Peyer's patch (tissue), 4 donors: ENCODE measurements at regions not wholly inside any gene's neighbourhood (a gene's known extent, or its start where the extent isn't known, plus 50 kb on each side); places are given as distances from the start of the nearest gene placed in this dataset.

ENCODE experiments used
- DNase-seq, 3 donors: peaks; one replicate each; pipeline ENCODE4 v3.0.0-alpha.2; 2017 to 2019
- H3K27ac ChIP-seq, 4 donors: fragments of 200-600 bp; sonication (generic); one replicate each; pipeline ENCODE4 v1.5.1; 2016 to 2019
- H3K27me3 ChIP-seq, 2 donors: fragments of 200-600 bp; sonication (generic); one replicate each; pipeline ENCODE4 v1.5.1; 2019
- H3K36me3 ChIP-seq, 3 donors: fragments of 200-600 bp; sonication (generic); one replicate each; pipeline ENCODE4 v1.5.1; 2016 to 2019
- H3K4me1 ChIP-seq, 4 donors: fragments of 200-600 bp; sonication (generic); one replicate each; pipeline ENCODE4 v1.5.1; 2016 to 2019
- H3K4me3 ChIP-seq, 4 donors: fragments of 200-600 bp; sonication (generic); 1 replicate in 3 of 4; 2 replicates in 1 of 4; pipeline ENCODE4 v1.5.1; 2016 to 2019; ENCODE audit warnings: mild to moderate bottlenecking in 1 of 4
- H3K9me3 ChIP-seq, 4 donors: fragments of 200-600 bp; sonication (generic); one replicate each; pipeline ENCODE4 v1.5.1; 2016 to 2019; ENCODE audit warnings: mild to moderate bottlenecking in 1 of 4
- POLR2A ChIP-seq, 2 donors: fragments of 450-650 bp; IDR thresholded peaks; one replicate each; pipeline ENCODE4 v1.5.1; 2017; ENCODE audit warnings: antibody characterized with exemption in 2 of 2, mild to moderate bottlenecking in 2 of 2, moderate library complexity in 2 of 2
- TF ChIP-seq, protein P1 (sequence below), 6 experiments: fragments of 450-650 bp in 4 of 6; fragments of 200-600 bp in 2 of 6; sonication (generic) in 1 of 6; IDR thresholded peaks; one replicate each; pipeline ENCODE4 v1.5.1; 2017 to 2019; ENCODE audit warnings: antibody characterized with exemption in 6 of 6, mild to moderate bottlenecking in 3 of 6, moderate library complexity in 1 of 6

DNA sequence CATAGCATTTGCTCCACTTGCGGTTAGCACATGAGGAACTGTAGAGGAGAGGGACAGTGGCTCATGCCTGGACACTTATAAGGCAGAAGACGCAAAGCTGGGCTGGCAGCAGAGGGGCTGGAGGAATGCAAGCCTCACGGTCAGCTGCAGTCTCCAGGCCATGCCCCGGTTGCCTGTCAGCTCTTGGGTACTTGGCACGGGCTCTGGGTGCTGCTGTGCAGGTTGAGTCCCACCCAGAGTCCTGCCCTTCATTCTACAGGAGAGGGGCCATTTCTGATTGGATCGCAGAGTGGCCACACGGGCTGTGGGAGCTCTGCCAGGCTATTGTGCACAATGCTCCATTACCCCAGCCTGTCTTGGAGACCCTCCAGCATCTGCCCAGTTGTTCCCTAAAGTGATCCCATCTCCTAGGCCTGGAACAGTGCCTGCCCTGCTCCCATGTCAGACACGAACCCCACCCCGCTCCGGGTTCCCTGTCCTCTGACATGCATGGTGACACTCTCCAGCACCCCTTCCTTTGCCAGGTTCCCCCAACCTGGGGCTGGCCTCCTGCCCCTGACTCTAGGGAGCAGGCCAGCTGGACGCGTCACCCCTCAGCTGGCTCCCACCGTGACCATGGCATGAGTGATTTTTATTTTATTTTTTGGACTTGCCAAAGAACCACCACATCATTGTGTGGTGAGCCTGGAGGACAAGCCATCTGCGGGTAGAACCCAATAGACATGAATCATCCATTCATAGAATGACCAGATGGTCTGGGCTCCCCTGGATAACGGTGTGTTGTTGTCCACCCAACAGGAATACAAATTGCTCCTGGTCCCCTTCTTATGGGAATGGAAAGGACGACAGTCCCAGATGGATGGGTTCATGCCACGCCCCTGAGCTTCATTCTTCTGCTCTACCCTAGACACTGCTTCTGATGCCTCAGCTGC, 51.0 kb upstream of the KLF13 start:
- peak in 2 of 3 donors; percentile 13 to 40 for DNase-seq
- Histone ChIP-seq H3K9me3 (no peaks in the 10 kb centered on the region), H3K27me3 (no peaks in the 10 kb centered on the region), H3K4me1 (peaks cover 0 to 13% (median 2%) of the 10 kb centered on the region in 4 donors), H3K36me3 (no peaks in the 10 kb centered on the region), H3K27ac (no peak overlapping the region), H3K4me3 (no peak overlapping the region)
- TF ChIP-seq, protein P1, sequence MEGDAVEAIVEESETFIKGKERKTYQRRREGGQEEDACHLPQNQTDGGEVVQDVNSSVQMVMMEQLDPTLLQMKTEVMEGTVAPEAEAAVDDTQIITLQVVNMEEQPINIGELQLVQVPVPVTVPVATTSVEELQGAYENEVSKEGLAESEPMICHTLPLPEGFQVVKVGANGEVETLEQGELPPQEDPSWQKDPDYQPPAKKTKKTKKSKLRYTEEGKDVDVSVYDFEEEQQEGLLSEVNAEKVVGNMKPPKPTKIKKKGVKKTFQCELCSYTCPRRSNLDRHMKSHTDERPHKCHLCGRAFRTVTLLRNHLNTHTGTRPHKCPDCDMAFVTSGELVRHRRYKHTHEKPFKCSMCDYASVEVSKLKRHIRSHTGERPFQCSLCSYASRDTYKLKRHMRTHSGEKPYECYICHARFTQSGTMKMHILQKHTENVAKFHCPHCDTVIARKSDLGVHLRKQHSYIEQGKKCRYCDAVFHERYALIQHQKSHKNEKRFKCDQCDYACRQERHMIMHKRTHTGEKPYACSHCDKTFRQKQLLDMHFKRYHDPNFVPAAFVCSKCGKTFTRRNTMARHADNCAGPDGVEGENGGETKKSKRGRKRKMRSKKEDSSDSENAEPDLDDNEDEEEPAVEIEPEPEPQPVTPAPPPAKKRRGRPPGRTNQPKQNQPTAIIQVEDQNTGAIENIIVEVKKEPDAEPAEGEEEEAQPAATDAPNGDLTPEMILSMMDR (IDR thresholded peaks at IDR 0.05): no peak
- TF ChIP-seq POLR2A (IDR thresholded peaks at IDR 0.05): no peak

GRCh38 chr15:31276596-31277298, 49.9 kb upstream of the KLF13 start:
- no peaks in the 10 kb centered on the region for H3K9me3 ChIP-seq
- peak in 2 of 3 donors; percentile 11 to 30 for DNase-seq

More at GRCh38 chr15:31276596-31277298, 49.9 kb upstream of the KLF13 start:
- Histone ChIP-seq H3K36me3 (no peaks in the 10 kb centered on the region), H3K4me3 (no peak overlapping the region), H3K4me1 (peaks cover 0 to 13% (median 2%) of the 10 kb centered on the region in 4 donors), H3K27me3 (no peaks in the 10 kb centered on the region), H3K27ac (no peak overlapping the region)
- TF ChIP-seq, protein P1 (IDR thresholded peaks at IDR 0.05): no peak
- no peak for TF ChIP-seq POLR2A (IDR thresholded peaks at IDR 0.05)
